ENCODE measurements at regions not wholly inside any gene's neighbourhood (a gene's known extent, or its start where the extent isn't known, plus 50 kb on each side); places are given as distances from the start of the nearest gene placed in this dataset.

GRCh38 chr16:85200471-85201278 lies 88.4 kb upstream of the CIBAR2 start (continued):
- TF ChIP-seq YEATS4 (CRISPR knock-in tag; IDR thresholded peaks at IDR 0.05; ENCODE audit: borderline replicate concordance) (peak; percentile 67; the same call in 1 of the 2 replicates), ZNF354B (CRISPR knock-in tag; IDR thresholded peaks at IDR 0.05) (peak; percentile 91; the same call in 1 of the 2 replicates), ZBTB10 (CRISPR knock-in tag; IDR thresholded peaks at IDR 0.05; ENCODE audit: borderline replicate concordance) (peak; percentile 65; the same call in 1 of the 2 replicates), ARID4A (CRISPR knock-in tag; IDR thresholded peaks at IDR 0.05; ENCODE audit: borderline replicate concordance) (0 out of 2 replicates have a peak, but pooled peaks have one; percentile 19), MZF1 (CRISPR knock-in tag; IDR thresholded peaks at IDR 0.05; ENCODE audit: borderline replicate concordance) (no peak), ZNF414 (CRISPR knock-in tag; IDR thresholded peaks at IDR 0.05) (peak; percentile 66; the same call in 1 of the 2 replicates), ZSCAN29 (CRISPR knock-in tag; conservative IDR thresholded peaks at IDR 0.05) (peak; percentile 18; the same call in 1 of the 2 replicates), ZNF292 (CRISPR knock-in tag; IDR thresholded peaks at IDR 0.05; ENCODE audit: borderline replicate concordance, low read depth) (peak; percentile 82; the same call in 1 of the 2 replicates), RCOR2 (CRISPR knock-in tag; IDR thresholded peaks at IDR 0.05) (peak; percentile 64; the same call in 1 of the 2 replicates), ZHX1 (CRISPR knock-in tag; IDR thresholded peaks at IDR 0.05; ENCODE audit: low read depth) (0 out of 2 replicates have a peak, but pooled peaks have one; percentile 45), SMAD3 (CRISPR knock-in tag; IDR thresholded peaks at IDR 0.05) (0 out of 2 replicates have a peak, but pooled peaks have one; percentile 15), SKIL (CRISPR knock-in tag; IDR thresholded peaks at IDR 0.05; ENCODE audit: borderline replicate concordance) (0 out of 2 replicates have a peak, but pooled peaks have one; percentile 46), POLR2G (IDR thresholded peaks at IDR 0.05; ENCODE audit: low read depth, low read length) (no peak), MIXL1 (CRISPR knock-in tag; IDR thresholded peaks at IDR 0.05) (peak; percentile 40; the same call in 1 of the 2 replicates), SATB2 (CRISPR knock-in tag; IDR thresholded peaks at IDR 0.05) (no peak)
